Gastrocnemius medialis (tissue), 4 donors: ENCODE measurements at regions not wholly inside any gene's neighbourhood (a gene's known extent, or its start where the extent isn't known, plus 50 kb on each side); places are given as distances from the start of the nearest gene placed in this dataset.

ENCODE experiments used
- CTCF ChIP-seq, 5 experiments: fragments of 450-650 bp in 3 of 5; fragments of 200-600 bp in 2 of 5; sonication (generic) in 2 of 5; IDR thresholded peaks in 4 of 5; conservative IDR thresholded peaks in 1 of 5; 1 replicate in 4 of 5; 2 replicates in 1 of 5; pipeline ENCODE4 v1.5.1; 2016 to 2019; ENCODE audit warnings: antibody characterized with exemption in 5 of 5, mild to moderate bottlenecking in 3 of 5, moderate library complexity in 3 of 5
- POLR2A ChIP-seq, 2 donors: fragments of 450-650 bp; IDR thresholded peaks; one replicate each; pipeline ENCODE4 v1.6.1; 2017; ENCODE audit warnings: antibody characterized with exemption in 2 of 2, mild to moderate bottlenecking in 2 of 2, moderate library complexity in 2 of 2

GRCh38 chr17:55561973-55562495 is 50.8 kb upstream of the SMIM36 start:
- no peak for TF ChIP-seq CTCF (IDR thresholded peaks at IDR 0.05 in 4 of 5, conservative IDR thresholded peaks at IDR 0.05 in 1 of 5)
- no peak for TF ChIP-seq POLR2A (IDR thresholded peaks at IDR 0.05)
